Activated T-cell treated with anti-CD3 and anti-CD28 coated beads, Interleukin-2, amount 50 U/mL, for 4 hours (primary cell): ENCODE measurements at regions not wholly inside any gene's neighbourhood (a gene's known extent, or its start where the extent isn't known, plus 50 kb on each side); places are given as distances from the start of the nearest gene placed in this dataset.
"Not testable (repeated sequence)": the region's sequence is repeated elsewhere in the genome, so short reads cannot be mapped to it uniquely, and the experiment has no call there.

ENCODE experiments used
- ATAC-seq, 2 donors: fragments of 200-7000 bp; cut with Tn5 transposase; one replicate each; pipeline ENCODE4 v1.10.0; 2021
- DNase-seq: peaks from one replicate; pipeline ENCODE4 v3.0.0-alpha.2; 2020
- H3K27me3 Mint-ChIP-seq: one replicate; pipeline ENCODE4 v1.8.0; 2021; ENCODE audit warnings: low read depth, mixed read lengths
- H3K36me3 Mint-ChIP-seq: one replicate; pipeline ENCODE4 v1.8.0; 2022; ENCODE audit warnings: mixed read lengths; ENCODE audit not compliant: insufficient read depth
- H3K4me1 Mint-ChIP-seq: one replicate; pipeline ENCODE4 v1.8.0; 2021; ENCODE audit warnings: low read depth, mixed read lengths
- H3K4me3 Mint-ChIP-seq: one replicate; pipeline ENCODE4 v1.8.0; 2021; ENCODE audit warnings: mild to moderate bottlenecking, moderate library complexity, mixed read lengths
- H3K9me3 Mint-ChIP-seq: one replicate; pipeline ENCODE4 v1.8.0; 2021; ENCODE audit warnings: mixed read lengths

GRCh38 chrX:94204524-94204923 is 530.5 kb downstream of the FAM133A start:
- Mint-ChIP-seq H3K4me1 (no peaks in the 10 kb centered on the region), H3K9me3 (no peaks in the 10 kb centered on the region), H3K36me3 (no peaks in the 10 kb centered on the region), H3K27me3 (no peaks in the 10 kb centered on the region), H3K4me3 (no peak overlapping the region)
- ATAC-seq (no peak), DNase-seq (no peak)

- Mint-ChIP-seq H3K4me1 (no peaks in the 10 kb centered on the region), H3K36me3 (no peaks in the 10 kb centered on the region), H3K27me3 (no peaks in the 10 kb centered on the region), H3K4me3 (no peak overlapping the region), H3K9me3 (no peaks in the 10 kb centered on the region)
- ATAC-seq (no peak), DNase-seq (no peak)
Measured at GRCh38 chrX:94216738-94217137, 542.7 kb downstream of the FAM133A start.

- Mint-ChIP-seq H3K9me3 (peaks cover 2% of the 10 kb centered on the region), H3K27me3 (no peaks in the 10 kb centered on the region), H3K4me1 (no peaks in the 10 kb centered on the region), H3K36me3 (no peaks in the 10 kb centered on the region), H3K4me3 (no peak overlapping the region)
- DNase-seq (no peak), ATAC-seq (no peak)
Measured at GRCh38 chrX:94252211-94252610, 578.2 kb downstream of the FAM133A start.

- DNase-seq (no peak), ATAC-seq (no peak)
- peaks cover 3% of the 10 kb centered on the region for H3K9me3 Mint-ChIP-seq
- no peaks in the 10 kb centered on the region for H3K36me3 Mint-ChIP-seq
- H3K4me3 Mint-ChIP-seq: no peak overlapping the region
- H3K4me1 Mint-ChIP-seq: no peaks in the 10 kb centered on the region
- no peaks in the 10 kb centered on the region for H3K27me3 Mint-ChIP-seq
Measured at GRCh38 chrX:94256396-94256795, 582.4 kb downstream of the FAM133A start.

- no peaks in the 10 kb centered on the region for H3K4me1 Mint-ChIP-seq
- ATAC-seq: no peak
Measured at GRCh38 chrX:94265323-94265722, 591.3 kb downstream of the FAM133A start.

GRCh38 chrX:94288325-94288724 is 614.3 kb downstream of the FAM133A start:
- no peaks in the 10 kb centered on the region for H3K9me3 Mint-ChIP-seq
- H3K4me1 Mint-ChIP-seq: no peaks in the 10 kb centered on the region
- DNase-seq (no peak), ATAC-seq (no peak)
- H3K27me3 Mint-ChIP-seq: no peaks in the 10 kb centered on the region
- H3K36me3 Mint-ChIP-seq: no peaks in the 10 kb centered on the region
- no peak overlapping the region for H3K4me3 Mint-ChIP-seq

More at GRCh38 chrX:94265323-94265722, 591.3 kb downstream of the FAM133A start:
- Mint-ChIP-seq H3K36me3 (no peaks in the 10 kb centered on the region), H3K4me3 (no peak overlapping the region), H3K9me3 (peaks cover 5% of the 10 kb centered on the region), H3K27me3 (no peaks in the 10 kb centered on the region)
- DNase-seq: no peak

- Mint-ChIP-seq H3K4me1 (no peaks in the 10 kb centered on the region), H3K4me3 (no peak overlapping the region), H3K36me3 (no peaks in the 10 kb centered on the region), H3K9me3 (no peaks in the 10 kb centered on the region), H3K27me3 (no peaks in the 10 kb centered on the region)
- ATAC-seq (no peak), DNase-seq (no peak)
Measured at GRCh38 chrX:94288972-94289371, 615.0 kb downstream of the FAM133A start.

GRCh38 chrX:94302446-94302845 is 628.4 kb downstream of the FAM133A start:
- ATAC-seq: no peak
- H3K27me3 Mint-ChIP-seq: no peaks in the 10 kb centered on the region
- no peaks in the 10 kb centered on the region for H3K9me3 Mint-ChIP-seq
- DNase-seq: no peak
- no peaks in the 10 kb centered on the region for H3K4me1 Mint-ChIP-seq
- no peak overlapping the region for H3K4me3 Mint-ChIP-seq
- H3K36me3 Mint-ChIP-seq: no peaks in the 10 kb centered on the region

- Mint-ChIP-seq H3K4me3 (no peak overlapping the region), H3K9me3 (no peaks in the 10 kb centered on the region), H3K36me3 (no peaks in the 10 kb centered on the region), H3K27me3 (no peaks in the 10 kb centered on the region), H3K4me1 (no peaks in the 10 kb centered on the region)
- ATAC-seq (no peak), DNase-seq (no peak)
Measured at GRCh38 chrX:94329182-94329581, 655.2 kb downstream of the FAM133A start.

- not testable (repeated sequence) for DNase-seq, H3K27me3 Mint-ChIP-seq, H3K9me3 Mint-ChIP-seq, H3K4me3 Mint-ChIP-seq, ATAC-seq, H3K36me3 Mint-ChIP-seq, H3K4me1 Mint-ChIP-seq
Measured at GRCh38 chrX:94341730-94342129, 667.7 kb downstream of the FAM133A start.

GRCh38 chrX:94361241-94361640 is 687.2 kb downstream of the FAM133A start:
- DNase-seq (no peak), ATAC-seq (no peak)
- Mint-ChIP-seq H3K9me3 (peaks cover 7% of the 10 kb centered on the region), H3K4me3 (no peak overlapping the region), H3K4me1 (no peaks in the 10 kb centered on the region), H3K27me3 (no peaks in the 10 kb centered on the region), H3K36me3 (no peaks in the 10 kb centered on the region)

- Mint-ChIP-seq H3K27me3 (no peaks in the 10 kb centered on the region), H3K9me3 (peaks cover 3% of the 10 kb centered on the region), H3K4me1 (no peaks in the 10 kb centered on the region), H3K36me3 (no peaks in the 10 kb centered on the region), H3K4me3 (no peak overlapping the region)
- ATAC-seq (no peak), DNase-seq (no peak)
Measured at GRCh38 chrX:94365736-94366135, 691.7 kb downstream of the FAM133A start.

- Mint-ChIP-seq H3K4me3 (no peak overlapping the region), H3K9me3 (peaks cover 3% of the 10 kb centered on the region), H3K36me3 (no peaks in the 10 kb centered on the region), H3K4me1 (no peaks in the 10 kb centered on the region), H3K27me3 (no peaks in the 10 kb centered on the region)
- DNase-seq (no peak), ATAC-seq (no peak)
Measured at GRCh38 chrX:94366616-94367015, 692.6 kb downstream of the FAM133A start.

- no peak for ATAC-seq
- H3K27me3 Mint-ChIP-seq: no peaks in the 10 kb centered on the region
- no peaks in the 10 kb centered on the region for H3K4me1 Mint-ChIP-seq
- H3K9me3 Mint-ChIP-seq: peaks cover 12% of the 10 kb centered on the region
- no peaks in the 10 kb centered on the region for H3K36me3 Mint-ChIP-seq
- DNase-seq: no peak
- H3K4me3 Mint-ChIP-seq: no peak overlapping the region
Measured at GRCh38 chrX:94389044-94389443, 715.0 kb downstream of the FAM133A start.

- peaks cover 5% of the 10 kb centered on the region for H3K9me3 Mint-ChIP-seq
- no peaks in the 10 kb centered on the region for H3K27me3 Mint-ChIP-seq
- no peak overlapping the region for H3K4me3 Mint-ChIP-seq
- ATAC-seq: no peak
- no peak for DNase-seq
- no peaks in the 10 kb centered on the region for H3K4me1 Mint-ChIP-seq
- no peaks in the 10 kb centered on the region for H3K36me3 Mint-ChIP-seq
Measured at GRCh38 chrX:94400488-94400887, 726.5 kb downstream of the FAM133A start.

GRCh38 chrX:94401426-94401825 is 727.4 kb downstream of the FAM133A start:
- H3K9me3 Mint-ChIP-seq: peaks cover 5% of the 10 kb centered on the region

More at GRCh38 chrX:94401426-94401825, 727.4 kb downstream of the FAM133A start:
- Mint-ChIP-seq H3K27me3 (no peaks in the 10 kb centered on the region), H3K4me1 (no peaks in the 10 kb centered on the region), H3K36me3 (no peaks in the 10 kb centered on the region), H3K4me3 (no peak overlapping the region)
- DNase-seq: no peak
- no peak for ATAC-seq
